PFSK-1 (cell line): ENCODE measurements at regions not wholly inside any gene's neighbourhood (a gene's known extent, or its start where the extent isn't known, plus 50 kb on each side); places are given as distances from the start of the nearest gene placed in this dataset.

Experiments
- POLR2AphosphoS5 ChIP-seq: IDR thresholded peaks from 2 replicates; pipeline ENCODE4 v1.6.1; 2012; ENCODE audit warnings: low read depth, mild to moderate bottlenecking, control low read depth, low read length, moderate library complexity
- SIN3A ChIP-seq: IDR thresholded peaks from 2 replicates; pipeline ENCODE4 v1.6.1; 2012; ENCODE audit warnings: mild to moderate bottlenecking, low read length, moderate library complexity, borderline replicate concordance; ENCODE audit not compliant: insufficient read depth
- TAF1 ChIP-seq: IDR thresholded peaks from 2 replicates; pipeline ENCODE4 v1.6.1; 2012; ENCODE audit warnings: low read length, control low read depth, borderline replicate concordance; ENCODE audit not compliant: insufficient read depth

DNA sequence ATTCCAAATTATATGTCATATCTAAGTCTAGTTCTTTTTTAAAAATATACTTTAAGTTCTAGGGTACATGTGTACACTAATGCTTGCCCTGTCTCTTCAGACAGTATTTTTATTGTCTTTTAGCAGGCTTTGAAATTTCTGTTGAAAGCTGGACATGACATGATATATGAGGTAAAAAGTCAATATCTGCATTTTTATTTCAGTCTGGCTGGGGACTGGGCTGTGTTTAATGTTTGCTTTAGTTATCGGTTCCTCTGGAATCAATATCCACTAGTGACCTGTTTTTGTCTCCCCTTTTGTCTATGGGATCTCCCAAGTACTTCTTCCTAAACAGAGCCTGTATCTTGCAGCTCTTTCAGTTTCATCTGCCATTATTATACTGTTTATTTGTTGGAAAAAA is 786.2 kb upstream of the GJE1 start:
- TF ChIP-seq TAF1 (no peak), SIN3A (no peak), POLR2AphosphoS5 (no peak)
